ENCODE measurements at regions not wholly inside any gene's neighbourhood (a gene's known extent, or its start where the extent isn't known, plus 50 kb on each side); places are given as distances from the start of the nearest gene placed in this dataset.

DNA sequence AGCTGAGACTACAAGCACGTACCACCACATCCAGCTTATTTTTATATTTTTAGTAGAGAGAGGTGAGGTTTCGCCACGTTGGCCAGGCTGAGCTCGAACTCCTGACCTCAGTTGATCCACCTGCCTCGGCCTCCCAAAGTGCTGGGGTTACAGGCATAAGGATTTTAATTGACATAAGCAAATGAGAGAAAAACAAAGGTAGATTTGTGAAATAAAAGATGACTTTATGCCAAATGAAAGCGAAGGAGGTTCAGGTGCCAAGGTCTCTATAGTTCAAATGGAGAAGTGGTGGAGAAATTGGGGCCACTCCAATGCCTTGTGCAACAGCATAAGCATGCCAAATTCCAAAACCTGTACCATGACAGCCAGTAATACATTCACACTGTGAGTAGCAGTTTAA, 180.6 kb downstream of the MREG start:
- H3K4me3 ChIP-seq (ENCODE audit: low read depth, low read length), result no peak overlapping the region
- TF ChIP-seq, protein P1, sequence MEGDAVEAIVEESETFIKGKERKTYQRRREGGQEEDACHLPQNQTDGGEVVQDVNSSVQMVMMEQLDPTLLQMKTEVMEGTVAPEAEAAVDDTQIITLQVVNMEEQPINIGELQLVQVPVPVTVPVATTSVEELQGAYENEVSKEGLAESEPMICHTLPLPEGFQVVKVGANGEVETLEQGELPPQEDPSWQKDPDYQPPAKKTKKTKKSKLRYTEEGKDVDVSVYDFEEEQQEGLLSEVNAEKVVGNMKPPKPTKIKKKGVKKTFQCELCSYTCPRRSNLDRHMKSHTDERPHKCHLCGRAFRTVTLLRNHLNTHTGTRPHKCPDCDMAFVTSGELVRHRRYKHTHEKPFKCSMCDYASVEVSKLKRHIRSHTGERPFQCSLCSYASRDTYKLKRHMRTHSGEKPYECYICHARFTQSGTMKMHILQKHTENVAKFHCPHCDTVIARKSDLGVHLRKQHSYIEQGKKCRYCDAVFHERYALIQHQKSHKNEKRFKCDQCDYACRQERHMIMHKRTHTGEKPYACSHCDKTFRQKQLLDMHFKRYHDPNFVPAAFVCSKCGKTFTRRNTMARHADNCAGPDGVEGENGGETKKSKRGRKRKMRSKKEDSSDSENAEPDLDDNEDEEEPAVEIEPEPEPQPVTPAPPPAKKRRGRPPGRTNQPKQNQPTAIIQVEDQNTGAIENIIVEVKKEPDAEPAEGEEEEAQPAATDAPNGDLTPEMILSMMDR (IDR thresholded peaks at IDR 0.05; ENCODE audit: low read depth, low read length), result no peak

DNA sequence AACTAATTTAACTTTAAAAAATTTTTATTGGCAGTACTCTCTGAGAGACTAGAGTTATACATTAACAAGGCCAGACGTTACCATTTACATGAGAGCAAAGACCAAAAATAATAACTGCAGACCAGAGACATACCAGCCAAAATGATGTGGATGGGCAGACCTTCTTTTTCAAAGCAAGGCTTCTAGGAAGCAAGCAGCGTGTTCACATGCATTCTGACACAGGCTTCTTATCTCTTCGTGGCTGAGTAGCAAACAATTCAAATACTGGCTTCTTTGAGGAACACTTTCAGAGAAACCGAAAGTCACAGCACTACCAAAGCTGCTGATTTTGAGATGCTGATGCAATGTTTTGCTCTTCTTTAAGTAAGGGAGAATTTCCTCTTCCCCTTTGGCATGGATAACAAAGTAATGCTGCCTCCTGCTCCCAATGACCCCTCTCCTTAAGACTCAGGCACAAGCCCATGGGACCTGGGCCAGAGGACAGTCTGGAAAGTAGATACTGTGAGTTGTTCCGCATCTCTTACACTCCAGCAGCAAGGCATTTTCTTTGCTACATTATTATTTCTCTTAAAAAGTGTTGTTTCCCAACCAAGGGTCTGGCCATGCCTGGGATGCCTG, 181.9 kb downstream of the MREG start:
- TF ChIP-seq, protein P1 (IDR thresholded peaks at IDR 0.05; ENCODE audit: low read depth, low read length), result no peak
- H3K4me3 ChIP-seq (ENCODE audit: low read depth, low read length), result no peak overlapping the region

DNA sequence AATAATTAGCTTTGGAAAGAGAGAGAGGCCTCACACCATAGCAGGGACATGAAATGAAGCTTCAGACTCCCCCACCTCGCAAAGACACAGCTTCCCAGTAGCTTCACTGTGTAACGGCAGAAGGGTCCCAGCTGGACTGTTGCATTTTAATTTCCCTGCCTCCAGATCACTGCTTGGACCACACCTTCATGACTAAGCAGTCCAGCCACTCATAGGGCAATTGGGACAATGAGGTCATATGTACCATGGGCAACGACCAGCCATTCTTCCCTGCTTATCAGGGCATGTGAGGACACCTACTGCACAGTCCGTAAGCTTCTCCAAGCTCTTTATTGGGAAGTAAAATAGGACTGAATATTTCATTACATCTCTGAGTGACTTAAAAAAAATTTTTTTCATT, 183.0 kb downstream of the MREG start:
- TF ChIP-seq, protein P1 (IDR thresholded peaks at IDR 0.05; ENCODE audit: low read depth, low read length), result no peak
- H3K4me3 ChIP-seq (ENCODE audit: low read depth, low read length), result no peak overlapping the region

DNA sequence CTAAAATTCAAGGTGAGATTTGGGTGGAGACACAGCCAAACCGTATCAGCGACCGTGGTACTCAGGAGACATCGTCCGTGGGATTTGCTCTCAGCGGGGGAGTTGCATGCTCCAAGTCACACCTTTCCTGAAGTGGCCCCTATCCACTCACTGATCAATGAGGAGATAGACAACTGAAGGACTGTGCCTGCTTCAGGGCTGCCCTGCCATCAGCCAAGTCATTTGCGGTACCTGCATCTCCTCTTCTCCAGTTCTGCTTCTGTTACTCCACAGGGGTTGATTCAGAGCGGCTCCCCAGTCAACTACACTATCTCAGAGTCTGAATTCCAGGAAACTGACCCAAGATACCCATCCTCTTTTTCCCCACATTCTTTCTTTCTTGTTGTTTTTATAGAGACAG, 184.1 kb downstream of the MREG start:
- no peak overlapping the region for H3K4me3 ChIP-seq (ENCODE audit: low read depth, low read length)
- TF ChIP-seq, protein P1 (IDR thresholded peaks at IDR 0.05; ENCODE audit: low read depth, low read length), result no peak

DNA sequence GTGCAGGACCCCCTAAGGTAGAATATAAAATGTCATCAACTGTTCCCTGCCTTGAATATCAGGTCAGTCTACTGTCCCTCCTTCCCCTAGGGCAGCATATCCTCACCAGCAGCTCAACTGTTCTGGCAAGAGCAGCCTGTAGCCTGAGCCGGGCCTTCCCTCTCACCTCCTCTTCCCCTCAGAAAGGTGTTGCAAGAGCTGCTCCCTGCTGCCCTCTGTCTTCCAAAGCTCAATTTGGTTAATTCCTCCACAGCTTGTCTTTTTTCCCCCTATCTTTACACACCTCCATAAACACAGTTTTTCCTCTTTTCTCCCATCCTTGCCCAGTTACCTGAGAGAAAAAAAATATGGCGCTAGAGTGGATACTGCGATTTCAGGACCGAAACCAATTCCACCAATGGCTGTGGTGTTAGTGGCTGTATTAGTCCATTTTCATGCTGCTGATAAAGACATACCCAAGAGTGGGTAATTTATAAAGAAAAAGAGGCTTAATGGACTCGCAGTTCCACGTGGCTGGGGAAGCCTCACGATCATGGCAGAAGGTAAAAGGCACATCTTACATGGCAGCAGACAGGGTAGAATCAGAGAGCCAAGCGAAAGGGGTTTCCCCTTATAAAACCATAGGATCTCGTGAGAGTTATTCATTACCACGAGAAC, 184.7 kb downstream of the MREG start:
- H3K4me3 ChIP-seq (ENCODE audit: low read depth, low read length), result no peak overlapping the region
- TF ChIP-seq, protein P1 (IDR thresholded peaks at IDR 0.05; ENCODE audit: low read depth, low read length), result peak; percentile 53

DNA sequence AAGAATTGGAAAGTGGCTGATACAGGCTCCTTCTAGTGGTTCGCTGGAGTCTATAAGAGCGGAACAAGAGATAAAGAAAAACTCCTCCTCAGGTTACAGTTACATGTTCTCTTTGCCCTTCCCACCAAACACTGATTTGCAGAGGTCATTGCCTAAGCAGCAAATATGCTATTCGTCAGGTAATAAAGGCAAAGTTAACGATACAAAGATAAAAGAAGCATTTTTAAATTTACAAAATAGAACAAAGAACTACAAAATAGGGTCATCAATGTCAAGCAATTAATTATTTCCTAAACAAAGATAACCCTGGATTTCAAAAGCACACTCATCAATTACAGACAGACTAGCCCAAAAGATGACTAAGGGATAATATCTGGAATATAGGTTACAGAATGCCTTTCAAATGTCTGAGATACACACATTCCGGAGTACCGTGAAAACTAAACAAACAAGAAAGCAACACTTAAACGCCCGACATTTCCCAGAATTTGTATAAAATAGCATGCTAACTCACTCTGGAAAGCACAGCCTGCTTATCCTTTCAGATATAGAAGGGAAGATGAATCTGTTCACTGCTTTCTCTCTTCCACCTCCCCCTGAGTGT, 186.4 kb downstream of the MREG start:
- no peak overlapping the region for H3K4me3 ChIP-seq (ENCODE audit: low read depth, low read length)
- TF ChIP-seq, protein P1 (IDR thresholded peaks at IDR 0.05; ENCODE audit: low read depth, low read length), result no peak

DNA sequence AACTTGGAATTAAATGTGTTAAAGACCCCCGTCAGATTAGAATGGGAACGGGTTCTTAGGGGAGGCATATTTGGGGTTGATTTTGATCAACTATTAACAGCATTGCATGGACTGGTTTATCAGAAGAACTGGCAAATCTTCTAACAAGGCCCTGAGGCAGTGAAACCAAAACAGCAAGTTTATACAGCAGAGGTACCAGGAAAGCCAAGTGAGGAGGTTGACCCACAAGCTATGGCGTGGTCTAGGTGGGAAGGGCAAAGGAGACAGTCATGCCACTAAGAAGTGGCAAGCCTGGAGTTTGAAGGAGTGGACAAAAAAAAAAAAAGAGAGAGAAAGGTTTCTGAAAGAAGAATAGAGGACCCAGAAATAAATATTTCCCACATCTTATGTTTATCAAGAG, 187.0 kb downstream of the MREG start:
- TF ChIP-seq, protein P1 (IDR thresholded peaks at IDR 0.05; ENCODE audit: low read depth, low read length), result no peak
- no peak overlapping the region for H3K4me3 ChIP-seq (ENCODE audit: low read depth, low read length)

Data from WI38 (cell line).